HEK293 (cell line): ENCODE measurements at regions not wholly inside any gene's neighbourhood (a gene's known extent, or its start where the extent isn't known, plus 50 kb on each side); places are given as distances from the start of the nearest gene placed in this dataset.
"Not testable (repeated sequence)": the region's sequence is repeated elsewhere in the genome, so short reads cannot be mapped to it uniquely, and the experiment has no call there.

ENCODE experiments used
- KLF9 ChIP-seq: fragments of 450-650 bp; formaldehyde crosslinking; IDR thresholded peaks from 2 replicates; pipeline ENCODE4 v1.5.1; 2016; ENCODE audit warnings: missing biosample characterization, missing genetic modification characterization, low read depth
- SCRT2 ChIP-seq: fragments of 450-650 bp; formaldehyde crosslinking; IDR thresholded peaks from 2 replicates; pipeline ENCODE4 v1.5.1; 2016; ENCODE audit warnings: missing biosample characterization, missing genetic modification characterization
- ZBTB17 ChIP-seq: fragments of 450-650 bp; formaldehyde crosslinking; IDR thresholded peaks from 2 replicates; pipeline ENCODE4 v1.5.1; 2016; ENCODE audit warnings: missing biosample characterization, missing genetic modification characterization
- ZNF121 ChIP-seq: fragments of 450-650 bp; formaldehyde crosslinking; IDR thresholded peaks from 2 replicates; pipeline ENCODE4 v1.5.1; 2016; ENCODE audit warnings: missing biosample characterization, missing genetic modification characterization
- ZNF169 ChIP-seq: fragments of 450-650 bp; formaldehyde crosslinking; IDR thresholded peaks from 2 replicates; pipeline ENCODE4 v1.5.1; 2016; ENCODE audit warnings: missing biosample characterization, missing genetic modification characterization
- ZNF239 ChIP-seq: fragments of 450-650 bp; formaldehyde crosslinking; IDR thresholded peaks from 2 replicates; pipeline ENCODE4 v1.5.1; 2016; ENCODE audit warnings: missing biosample characterization, missing genetic modification characterization
- ZNF311 ChIP-seq: fragments of 450-650 bp; formaldehyde crosslinking; IDR thresholded peaks from 2 replicates; pipeline ENCODE4 v1.5.1; 2017; ENCODE audit warnings: missing biosample characterization, missing genetic modification characterization, borderline replicate concordance
- ZNF571 ChIP-seq: fragments of 450-650 bp; formaldehyde crosslinking; IDR thresholded peaks from 2 replicates; pipeline ENCODE4 v1.5.0; 2017; ENCODE audit warnings: missing biosample characterization, missing genetic modification characterization
- ZNF677 ChIP-seq: fragments of 450-650 bp; IDR thresholded peaks from 2 replicates; pipeline ENCODE4 v1.5.0; 2018; ENCODE audit warnings: missing biosample characterization, mild to moderate bottlenecking, missing genetic modification characterization, moderate library complexity
- ZNF785 ChIP-seq: fragments of 450-650 bp; formaldehyde crosslinking; IDR thresholded peaks from 2 replicates; pipeline ENCODE4 v1.5.1; 2016; ENCODE audit warnings: missing biosample characterization, missing genetic modification characterization
- TF ChIP-seq, protein P1 (sequence below): fragments of 450-650 bp; formaldehyde crosslinking; IDR thresholded peaks from 2 replicates; pipeline ENCODE4 v1.5.1; 2016; ENCODE audit warnings: missing biosample characterization, missing genetic modification characterization
- TF ChIP-seq, protein P2 (sequence below): sonication (generic); formaldehyde crosslinking; IDR thresholded peaks from 2 replicates; pipeline ENCODE4 v1.8.1; 2022; ENCODE audit warnings: mild to moderate bottlenecking, moderate library complexity, missing genetic modification reagents
- TF ChIP-seq, protein P3 (sequence below): fragments of 450-650 bp; formaldehyde crosslinking; IDR thresholded peaks from 2 replicates; pipeline ENCODE4 v1.5.1; 2016; ENCODE audit warnings: missing biosample characterization, missing genetic modification characterization, low read depth
- TF ChIP-seq, protein P4 (sequence below): fragments of 450-650 bp; formaldehyde crosslinking; IDR thresholded peaks from 2 replicates; pipeline ENCODE4 v1.5.1; 2016; ENCODE audit warnings: missing biosample characterization, missing genetic modification characterization

DNA sequence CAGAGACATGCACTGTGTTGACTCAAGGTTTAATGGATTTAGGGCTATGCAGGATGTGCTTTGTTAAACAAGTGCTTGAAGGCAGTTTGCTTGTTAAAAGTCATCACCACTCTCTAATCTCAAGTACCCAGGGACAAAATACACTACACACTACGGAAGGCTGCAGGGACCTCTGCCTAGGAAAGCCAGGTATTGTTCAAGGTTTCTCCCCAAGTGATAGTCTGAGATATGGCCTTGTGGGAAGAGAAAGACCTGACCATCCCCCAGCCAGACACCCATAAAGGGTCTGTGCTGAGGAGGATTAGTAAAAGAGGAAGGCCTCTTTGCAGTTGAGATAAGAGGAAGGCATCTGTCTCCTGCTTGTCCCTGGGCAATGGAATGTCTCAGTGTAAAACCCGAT is 781.7 kb downstream of the SPATA31A6 start:
- TF ChIP-seq ZNF571 (tag by site-specific recombination); KLF9 (tag by site-specific recombination); ZNF785 (tag by site-specific recombination); ZNF121 (tag by site-specific recombination); ZBTB17; SCRT2 (tag by site-specific recombination); ZNF677 (tag by site-specific recombination); ZNF311 (tag by site-specific recombination); ZNF239 (tag by site-specific recombination); ZNF169 (tag by site-specific recombination): not testable (repeated sequence)
- TF ChIP-seq, protein P1, sequence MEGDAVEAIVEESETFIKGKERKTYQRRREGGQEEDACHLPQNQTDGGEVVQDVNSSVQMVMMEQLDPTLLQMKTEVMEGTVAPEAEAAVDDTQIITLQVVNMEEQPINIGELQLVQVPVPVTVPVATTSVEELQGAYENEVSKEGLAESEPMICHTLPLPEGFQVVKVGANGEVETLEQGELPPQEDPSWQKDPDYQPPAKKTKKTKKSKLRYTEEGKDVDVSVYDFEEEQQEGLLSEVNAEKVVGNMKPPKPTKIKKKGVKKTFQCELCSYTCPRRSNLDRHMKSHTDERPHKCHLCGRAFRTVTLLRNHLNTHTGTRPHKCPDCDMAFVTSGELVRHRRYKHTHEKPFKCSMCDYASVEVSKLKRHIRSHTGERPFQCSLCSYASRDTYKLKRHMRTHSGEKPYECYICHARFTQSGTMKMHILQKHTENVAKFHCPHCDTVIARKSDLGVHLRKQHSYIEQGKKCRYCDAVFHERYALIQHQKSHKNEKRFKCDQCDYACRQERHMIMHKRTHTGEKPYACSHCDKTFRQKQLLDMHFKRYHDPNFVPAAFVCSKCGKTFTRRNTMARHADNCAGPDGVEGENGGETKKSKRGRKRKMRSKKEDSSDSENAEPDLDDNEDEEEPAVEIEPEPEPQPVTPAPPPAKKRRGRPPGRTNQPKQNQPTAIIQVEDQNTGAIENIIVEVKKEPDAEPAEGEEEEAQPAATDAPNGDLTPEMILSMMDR (tag by site-specific recombination), result not testable (repeated sequence)
- TF ChIP-seq, protein P2, sequence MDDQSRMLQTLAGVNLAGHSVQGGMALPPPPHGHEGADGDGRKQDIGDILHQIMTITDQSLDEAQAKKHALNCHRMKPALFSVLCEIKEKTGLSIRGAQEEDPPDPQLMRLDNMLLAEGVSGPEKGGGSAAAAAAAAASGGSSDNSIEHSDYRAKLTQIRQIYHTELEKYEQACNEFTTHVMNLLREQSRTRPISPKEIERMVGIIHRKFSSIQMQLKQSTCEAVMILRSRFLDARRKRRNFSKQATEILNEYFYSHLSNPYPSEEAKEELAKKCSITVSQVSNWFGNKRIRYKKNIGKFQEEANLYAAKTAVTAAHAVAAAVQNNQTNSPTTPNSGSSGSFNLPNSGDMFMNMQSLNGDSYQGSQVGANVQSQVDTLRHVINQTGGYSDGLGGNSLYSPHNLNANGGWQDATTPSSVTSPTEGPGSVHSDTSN (CRISPR knock-in tag), result not testable (repeated sequence)
- TF ChIP-seq, protein P3, sequence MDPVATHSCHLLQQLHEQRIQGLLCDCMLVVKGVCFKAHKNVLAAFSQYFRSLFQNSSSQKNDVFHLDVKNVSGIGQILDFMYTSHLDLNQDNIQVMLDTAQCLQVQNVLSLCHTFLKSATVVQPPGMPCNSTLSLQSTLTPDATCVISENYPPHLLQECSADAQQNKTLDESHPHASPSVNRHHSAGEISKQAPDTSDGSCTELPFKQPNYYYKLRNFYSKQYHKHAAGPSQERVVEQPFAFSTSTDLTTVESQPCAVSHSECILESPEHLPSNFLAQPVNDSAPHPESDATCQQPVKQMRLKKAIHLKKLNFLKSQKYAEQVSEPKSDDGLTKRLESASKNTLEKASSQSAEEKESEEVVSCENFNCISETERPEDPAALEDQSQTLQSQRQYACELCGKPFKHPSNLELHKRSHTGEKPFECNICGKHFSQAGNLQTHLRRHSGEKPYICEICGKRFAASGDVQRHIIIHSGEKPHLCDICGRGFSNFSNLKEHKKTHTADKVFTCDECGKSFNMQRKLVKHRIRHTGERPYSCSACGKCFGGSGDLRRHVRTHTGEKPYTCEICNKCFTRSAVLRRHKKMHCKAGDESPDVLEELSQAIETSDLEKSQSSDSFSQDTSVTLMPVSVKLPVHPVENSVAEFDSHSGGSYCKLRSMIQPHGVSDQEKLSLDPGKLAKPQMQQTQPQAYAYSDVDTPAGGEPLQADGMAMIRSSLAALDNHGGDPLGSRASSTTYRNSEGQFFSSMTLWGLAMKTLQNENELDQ (tag by site-specific recombination), result not testable (repeated sequence)
- TF ChIP-seq, protein P4, sequence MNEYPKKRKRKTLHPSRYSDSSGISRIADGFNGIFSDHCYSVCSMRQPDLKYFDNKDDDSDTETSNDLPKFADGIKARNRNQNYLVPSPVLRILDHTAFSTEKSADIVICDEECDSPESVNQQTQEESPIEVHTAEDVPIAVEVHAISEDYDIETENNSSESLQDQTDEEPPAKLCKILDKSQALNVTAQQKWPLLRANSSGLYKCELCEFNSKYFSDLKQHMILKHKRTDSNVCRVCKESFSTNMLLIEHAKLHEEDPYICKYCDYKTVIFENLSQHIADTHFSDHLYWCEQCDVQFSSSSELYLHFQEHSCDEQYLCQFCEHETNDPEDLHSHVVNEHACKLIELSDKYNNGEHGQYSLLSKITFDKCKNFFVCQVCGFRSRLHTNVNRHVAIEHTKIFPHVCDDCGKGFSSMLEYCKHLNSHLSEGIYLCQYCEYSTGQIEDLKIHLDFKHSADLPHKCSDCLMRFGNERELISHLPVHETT (tag by site-specific recombination), result not testable (repeated sequence)
